ENCODE measurements at regions not wholly inside any gene's neighbourhood (a gene's known extent, or its start where the extent isn't known, plus 50 kb on each side); places are given as distances from the start of the nearest gene placed in this dataset.
"Not testable (repeated sequence)": the region's sequence is repeated elsewhere in the genome, so short reads cannot be mapped to it uniquely, and the experiment has no call there.

DNA sequence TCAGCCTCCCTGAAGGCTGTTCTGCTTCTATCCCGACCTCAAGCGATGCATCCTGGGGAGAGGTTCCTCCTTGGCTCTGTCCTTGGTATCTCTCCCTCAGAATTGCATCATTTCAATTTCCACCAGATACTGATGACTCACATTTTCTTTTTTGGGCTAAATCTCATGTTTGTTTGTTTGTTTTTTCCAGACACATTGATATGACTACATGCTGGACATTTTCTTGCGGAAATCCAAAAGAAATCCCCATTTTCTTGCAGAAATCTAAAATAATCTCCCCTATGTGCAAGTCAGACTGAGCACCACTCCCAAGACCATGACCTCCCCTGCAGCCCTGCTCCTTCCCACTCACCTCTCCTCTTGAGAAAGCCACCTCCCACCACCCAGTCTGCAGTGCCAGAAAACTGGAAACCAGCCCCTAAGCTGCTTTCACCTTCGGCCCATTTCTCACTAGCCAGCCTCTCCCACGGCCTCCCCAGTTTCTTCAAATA is 260.2 kb upstream of the PRKCQ start:
- TF ChIP-seq, protein P1, sequence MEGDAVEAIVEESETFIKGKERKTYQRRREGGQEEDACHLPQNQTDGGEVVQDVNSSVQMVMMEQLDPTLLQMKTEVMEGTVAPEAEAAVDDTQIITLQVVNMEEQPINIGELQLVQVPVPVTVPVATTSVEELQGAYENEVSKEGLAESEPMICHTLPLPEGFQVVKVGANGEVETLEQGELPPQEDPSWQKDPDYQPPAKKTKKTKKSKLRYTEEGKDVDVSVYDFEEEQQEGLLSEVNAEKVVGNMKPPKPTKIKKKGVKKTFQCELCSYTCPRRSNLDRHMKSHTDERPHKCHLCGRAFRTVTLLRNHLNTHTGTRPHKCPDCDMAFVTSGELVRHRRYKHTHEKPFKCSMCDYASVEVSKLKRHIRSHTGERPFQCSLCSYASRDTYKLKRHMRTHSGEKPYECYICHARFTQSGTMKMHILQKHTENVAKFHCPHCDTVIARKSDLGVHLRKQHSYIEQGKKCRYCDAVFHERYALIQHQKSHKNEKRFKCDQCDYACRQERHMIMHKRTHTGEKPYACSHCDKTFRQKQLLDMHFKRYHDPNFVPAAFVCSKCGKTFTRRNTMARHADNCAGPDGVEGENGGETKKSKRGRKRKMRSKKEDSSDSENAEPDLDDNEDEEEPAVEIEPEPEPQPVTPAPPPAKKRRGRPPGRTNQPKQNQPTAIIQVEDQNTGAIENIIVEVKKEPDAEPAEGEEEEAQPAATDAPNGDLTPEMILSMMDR (conservative IDR thresholded peaks at IDR 0.05): no peak
- Mint-ChIP-seq H3K4me1 (no peaks in the 10 kb centered on the region), H3K27me3 (ENCODE audit: insufficient read depth) (no peaks in the 10 kb centered on the region), H3K9me3 (peaks cover 35% of the 10 kb centered on the region), H3K36me3 (ENCODE audit: low read depth) (peaks cover 3% of the 10 kb centered on the region), H3K4me3 (no peak overlapping the region), H3K27ac (no peak overlapping the region)
- H3K4me3 ChIP-seq (ENCODE audit: low read length): no peak overlapping the region
- H3K27ac ChIP-seq (ENCODE audit: low read depth, low read length): no peak overlapping the region
- DNase-seq: no peak
- no peaks in the 10 kb centered on the region for H3K27me3 ChIP-seq (ENCODE audit: control insufficient read depth, insufficient read depth, low read length, poor library complexity, severe bottlenecking)
- H3K9me3 ChIP-seq (ENCODE audit: control insufficient read depth, low read length): peaks cover 24% of the 10 kb centered on the region
- 93 to 98% methylated on average over 5 of the region's 5 CpGs for WGBS, 2 experiments (ENCODE audit: insufficient coverage in 1 of 2, insufficient read length in 1 of 2)
- H3K36me3 ChIP-seq (ENCODE audit: control insufficient read depth, insufficient read depth, low read length): no peaks in the 10 kb centered on the region
- H3K9ac ChIP-seq (ENCODE audit: extremely low read depth, low read length, poor library complexity, severe bottlenecking): no peak overlapping the region
- H3K4me1 ChIP-seq (ENCODE audit: control insufficient read depth, insufficient read depth, low read length): no peaks in the 10 kb centered on the region

DNA sequence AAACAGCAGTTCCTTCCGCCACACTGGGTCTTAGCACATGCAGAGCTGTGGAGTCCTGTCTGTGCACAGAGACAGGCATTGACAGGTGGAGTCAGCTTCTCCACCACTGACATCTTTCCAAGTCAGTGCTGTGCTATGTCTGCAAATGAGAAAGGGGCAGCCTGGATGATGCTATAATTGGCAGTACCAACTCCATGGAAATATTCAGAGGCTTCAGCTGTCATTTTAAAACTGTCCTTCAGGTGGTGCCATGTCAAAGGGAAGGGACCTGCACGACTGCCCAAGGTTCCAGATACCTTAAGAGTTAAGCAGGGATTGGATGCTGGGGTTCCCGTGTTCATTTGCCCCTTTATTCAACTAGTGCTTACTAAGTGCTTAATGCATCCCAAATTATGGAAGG is 258.0 kb upstream of the PRKCQ start:
- 87 to 97% methylated on average over 3 of the region's 3 CpGs for WGBS, 2 experiments (ENCODE audit: insufficient coverage in 1 of 2, insufficient read length in 1 of 2)
- H3K4me1 Mint-ChIP-seq: peaks cover 9% of the 10 kb centered on the region
- Histone ChIP-seq H3K4me1 (ENCODE audit: control insufficient read depth, insufficient read depth, low read length) (no peaks in the 10 kb centered on the region), H3K27me3 (ENCODE audit: control insufficient read depth, insufficient read depth, low read length, poor library complexity, severe bottlenecking) (no peaks in the 10 kb centered on the region), H3K4me3 (ENCODE audit: low read length) (no peak overlapping the region), H3K36me3 (ENCODE audit: control insufficient read depth, insufficient read depth, low read length) (no peaks in the 10 kb centered on the region), H3K9me3 (ENCODE audit: control insufficient read depth, low read length) (peaks cover 13% of the 10 kb centered on the region), H3K9ac (ENCODE audit: extremely low read depth, low read length, poor library complexity, severe bottlenecking) (no peak overlapping the region), H3K27ac (ENCODE audit: low read depth, low read length) (no peak overlapping the region)
- H3K36me3 Mint-ChIP-seq (ENCODE audit: low read depth): no peaks in the 10 kb centered on the region
- peaks cover 18% of the 10 kb centered on the region for H3K9me3 Mint-ChIP-seq
- H3K4me3 Mint-ChIP-seq: no peak overlapping the region
- DNase-seq: peak; percentile 59
- no peak overlapping the region for H3K27ac Mint-ChIP-seq
- no peaks in the 10 kb centered on the region for H3K27me3 Mint-ChIP-seq (ENCODE audit: insufficient read depth)
- TF ChIP-seq, protein P1 (conservative IDR thresholded peaks at IDR 0.05): peak; percentile 58

DNA sequence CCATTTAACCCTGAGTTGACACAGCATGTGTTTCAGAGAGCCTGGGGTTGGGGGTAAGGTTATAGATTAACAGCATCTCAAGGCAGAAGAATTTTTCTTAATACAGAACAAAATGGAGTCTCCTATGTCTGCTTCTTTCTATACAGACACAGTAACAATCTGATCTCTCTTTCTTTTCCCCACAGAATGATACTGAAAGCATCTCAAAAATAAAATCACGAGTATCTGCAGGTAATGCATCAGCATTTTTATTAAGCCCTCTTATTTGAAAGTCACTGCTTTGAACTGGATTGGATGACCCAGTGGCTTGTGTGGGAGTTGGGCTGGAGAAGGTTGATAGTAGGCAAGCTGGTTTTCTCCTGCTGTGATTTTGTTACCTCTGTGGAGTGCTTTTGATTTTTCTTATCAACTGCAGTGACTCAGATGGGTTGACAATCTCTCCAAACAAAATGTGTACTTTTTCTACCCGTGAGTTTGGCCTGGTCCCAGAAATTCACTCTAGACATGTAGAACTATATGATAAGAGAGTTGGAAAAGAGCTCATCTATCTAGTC is 253.5 kb upstream of the PRKCQ start:
- Mint-ChIP-seq H3K4me3 (no peak overlapping the region), H3K27ac (no peak overlapping the region), H3K36me3 (ENCODE audit: low read depth) (no peaks in the 10 kb centered on the region), H3K27me3 (ENCODE audit: insufficient read depth) (peaks cover 3% of the 10 kb centered on the region), H3K9me3 (no peaks in the 10 kb centered on the region), H3K4me1 (peaks cover 15% of the 10 kb centered on the region)
- H3K9me3 ChIP-seq (ENCODE audit: control insufficient read depth, low read length): no peaks in the 10 kb centered on the region
- DNase-seq: no peak
- H3K36me3 ChIP-seq (ENCODE audit: control insufficient read depth, insufficient read depth, low read length): no peaks in the 10 kb centered on the region
- no peaks in the 10 kb centered on the region for H3K4me1 ChIP-seq (ENCODE audit: control insufficient read depth, insufficient read depth, low read length)
- no peak overlapping the region for H3K9ac ChIP-seq (ENCODE audit: extremely low read depth, low read length, poor library complexity, severe bottlenecking)
- WGBS, 2 experiments (ENCODE audit: insufficient coverage in 1 of 2, insufficient read length in 1 of 2): 78 to 86% methylated on average over 1 to 2 of the region's 2 CpGs
- no peaks in the 10 kb centered on the region for H3K27me3 ChIP-seq (ENCODE audit: control insufficient read depth, insufficient read depth, low read length, poor library complexity, severe bottlenecking)
- TF ChIP-seq, protein P1 (conservative IDR thresholded peaks at IDR 0.05): no peak
- H3K4me3 ChIP-seq (ENCODE audit: low read length): no peak overlapping the region
- no peak overlapping the region for H3K27ac ChIP-seq (ENCODE audit: low read depth, low read length)

DNA sequence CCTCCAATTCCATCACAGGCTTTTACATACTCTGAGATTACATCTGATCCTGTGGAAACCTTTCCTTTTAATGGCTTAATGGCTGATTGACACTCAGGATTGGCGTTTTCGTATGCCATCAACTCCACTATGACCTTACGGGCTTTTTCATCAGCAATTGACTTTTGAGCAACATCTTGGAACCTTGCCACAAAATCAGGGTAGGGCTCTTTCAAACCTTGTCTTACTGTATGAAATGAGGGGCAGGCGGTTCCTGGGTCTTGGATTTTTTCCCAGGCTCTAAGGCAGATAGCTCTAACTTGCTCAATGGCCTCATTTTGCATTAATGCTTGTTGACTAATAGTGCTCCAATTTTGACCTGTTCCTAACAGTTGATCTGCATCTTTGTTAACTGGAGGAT is 250.9 kb upstream of the PRKCQ start:
- not testable (repeated sequence) for H3K4me3 Mint-ChIP-seq; H3K9me3 ChIP-seq (ENCODE audit: control insufficient read depth, low read length); DNase-seq; H3K27ac ChIP-seq (ENCODE audit: low read depth, low read length); H3K4me1 ChIP-seq (ENCODE audit: control insufficient read depth, insufficient read depth, low read length); H3K27me3 ChIP-seq (ENCODE audit: control insufficient read depth, insufficient read depth, low read length, poor library complexity, severe bottlenecking); H3K27ac Mint-ChIP-seq; H3K27me3 Mint-ChIP-seq (ENCODE audit: insufficient read depth); H3K36me3 Mint-ChIP-seq (ENCODE audit: low read depth); H3K9me3 Mint-ChIP-seq; H3K9ac ChIP-seq (ENCODE audit: extremely low read depth, low read length, poor library complexity, severe bottlenecking); H3K4me3 ChIP-seq (ENCODE audit: low read length); H3K36me3 ChIP-seq (ENCODE audit: control insufficient read depth, insufficient read depth, low read length)
- WGBS, 2 experiments (ENCODE audit: insufficient coverage in 1 of 2, insufficient read length in 1 of 2): 84 to 92% methylated on average over 3 to 4 of the region's 4 CpGs
- H3K4me1 Mint-ChIP-seq: peaks cover 15% of the 10 kb centered on the region

DNA sequence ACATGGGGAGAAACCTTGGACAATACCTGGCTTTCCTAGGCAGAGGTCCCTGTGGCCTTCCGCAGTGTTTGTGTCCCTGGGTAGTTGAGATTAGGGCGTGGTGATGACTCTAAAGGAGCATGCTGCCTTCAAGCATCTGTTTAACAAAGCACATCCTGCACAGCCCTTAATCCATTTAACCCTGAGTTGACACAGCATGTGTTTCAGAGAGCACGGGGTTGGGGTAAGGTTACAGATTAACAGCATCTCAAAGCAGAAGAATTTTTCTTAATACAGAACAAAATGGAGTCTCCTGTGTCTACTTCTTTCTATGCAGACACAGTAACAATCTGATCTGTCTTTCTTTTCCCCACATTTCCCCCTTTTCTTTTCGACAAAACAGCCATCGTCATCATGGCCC is 244.7 kb upstream of the PRKCQ start:
- not testable (repeated sequence) for H3K9me3 ChIP-seq (ENCODE audit: control insufficient read depth, low read length); H3K4me1 ChIP-seq (ENCODE audit: control insufficient read depth, insufficient read depth, low read length); H3K27me3 ChIP-seq (ENCODE audit: control insufficient read depth, insufficient read depth, low read length, poor library complexity, severe bottlenecking); H3K9ac ChIP-seq (ENCODE audit: extremely low read depth, low read length, poor library complexity, severe bottlenecking); H3K27me3 Mint-ChIP-seq (ENCODE audit: insufficient read depth); H3K27ac ChIP-seq (ENCODE audit: low read depth, low read length); H3K36me3 Mint-ChIP-seq (ENCODE audit: low read depth); H3K36me3 ChIP-seq (ENCODE audit: control insufficient read depth, insufficient read depth, low read length); H3K4me3 ChIP-seq (ENCODE audit: low read length); H3K9me3 Mint-ChIP-seq; H3K27ac Mint-ChIP-seq; DNase-seq; H3K4me3 Mint-ChIP-seq
- WGBS, 2 experiments (ENCODE audit: insufficient coverage in 1 of 2, insufficient read length in 1 of 2): 74% methylated on average over 5 of the region's 5 CpGs; no CpG with 5 or more reads in 1 of the 2 experiments
- H3K4me1 Mint-ChIP-seq: peaks cover 26% of the 10 kb centered on the region

All from endodermal cell (in vitro differentiated cells).